Cardiac fibroblast (primary cell): ENCODE measurements at regions not wholly inside any gene's neighbourhood (a gene's known extent, or its start where the extent isn't known, plus 50 kb on each side); places are given as distances from the start of the nearest gene placed in this dataset.

Source experiments
- DNase-seq, 2 donors: peaks; one replicate each; pipeline versions ENCODE4 v3.0.0 to v3.0.0-alpha.2; 2010; ENCODE audit warnings: low read depth in 2 of 2
- H3K4me3 ChIP-seq, 2 donors: replicated peaks in 1 of 2; 1 replicate in 1 of 2; 2 replicates in 1 of 2; pipeline ENCODE4 v1.5.1; 2011; ENCODE audit warnings: low read depth in 2 of 2, low read length in 2 of 2, mild to moderate bottlenecking in 2 of 2, moderate library complexity in 1 of 2
- CTCF ChIP-seq: IDR thresholded peaks from one replicate; pipeline ENCODE4 v1.5.1; 2011; ENCODE audit warnings: low read depth, mild to moderate bottlenecking, low read length, inconsistent platforms

DNA sequence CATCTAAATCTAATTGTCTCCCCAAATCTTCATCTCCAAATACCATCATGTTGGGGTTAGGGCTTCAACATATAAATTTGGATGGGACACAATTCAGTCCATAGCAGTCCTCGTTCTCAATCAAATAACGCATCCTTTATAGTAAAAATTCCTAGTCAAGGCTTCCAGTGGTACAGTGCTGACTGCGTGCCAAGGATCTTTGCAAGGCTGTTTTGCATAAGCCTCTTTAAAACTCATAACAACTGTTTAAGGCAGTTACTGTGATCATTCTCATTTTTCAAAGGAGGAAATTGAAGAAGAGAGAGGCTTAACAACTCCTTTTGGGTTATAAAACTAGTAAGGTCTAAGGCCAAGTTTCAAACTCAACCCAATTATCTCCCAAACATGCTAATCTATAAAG lies 666.9 kb downstream of the NYAP2 start:
- no peak for TF ChIP-seq CTCF
- H3K4me3 ChIP-seq = no peak overlapping the region
- no peak for DNase-seq

GRCh38 chr2:226064932-226065570 lies 665.5 kb downstream of the NYAP2 start:
- DNase-seq = no peak
- no peak for TF ChIP-seq CTCF
- no peak overlapping the region for H3K4me3 ChIP-seq

DNA sequence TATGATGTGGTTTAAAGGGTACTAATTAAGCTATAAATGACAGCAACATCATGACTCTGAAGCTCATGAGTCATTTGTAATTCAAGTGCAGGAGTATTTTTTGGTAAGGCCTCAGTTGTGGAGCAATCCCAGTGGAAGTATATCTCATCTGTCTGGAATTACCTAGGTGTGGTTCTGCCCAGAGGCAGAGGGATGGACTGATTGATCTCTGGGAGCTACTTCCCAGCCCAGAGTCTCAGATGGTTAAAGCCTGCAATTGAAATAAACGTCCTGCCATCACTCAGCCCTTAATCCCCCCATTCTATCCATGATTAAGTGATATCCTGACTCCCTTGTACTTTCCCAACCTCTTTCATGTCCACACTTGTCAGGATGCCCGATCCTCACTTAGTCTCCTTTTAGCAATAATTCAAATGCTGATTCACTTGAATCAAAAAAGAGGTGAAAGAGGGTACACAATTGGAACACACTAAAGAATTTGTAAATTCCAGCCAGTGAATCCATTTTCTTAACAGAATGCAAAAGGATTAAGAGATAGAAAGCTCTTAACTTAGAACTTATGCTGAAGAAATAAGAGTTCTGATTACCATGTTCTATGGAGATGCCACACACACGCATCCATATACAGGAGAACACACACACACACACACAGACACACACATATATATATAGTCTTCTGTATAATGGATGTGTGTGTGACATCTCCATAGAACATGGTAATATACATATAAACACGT lies 664.4 kb downstream of the NYAP2 start:
- no peak for TF ChIP-seq CTCF
- peak in 1 of 2 donors; percentile 69 for DNase-seq
- no peak overlapping the region for H3K4me3 ChIP-seq

DNA sequence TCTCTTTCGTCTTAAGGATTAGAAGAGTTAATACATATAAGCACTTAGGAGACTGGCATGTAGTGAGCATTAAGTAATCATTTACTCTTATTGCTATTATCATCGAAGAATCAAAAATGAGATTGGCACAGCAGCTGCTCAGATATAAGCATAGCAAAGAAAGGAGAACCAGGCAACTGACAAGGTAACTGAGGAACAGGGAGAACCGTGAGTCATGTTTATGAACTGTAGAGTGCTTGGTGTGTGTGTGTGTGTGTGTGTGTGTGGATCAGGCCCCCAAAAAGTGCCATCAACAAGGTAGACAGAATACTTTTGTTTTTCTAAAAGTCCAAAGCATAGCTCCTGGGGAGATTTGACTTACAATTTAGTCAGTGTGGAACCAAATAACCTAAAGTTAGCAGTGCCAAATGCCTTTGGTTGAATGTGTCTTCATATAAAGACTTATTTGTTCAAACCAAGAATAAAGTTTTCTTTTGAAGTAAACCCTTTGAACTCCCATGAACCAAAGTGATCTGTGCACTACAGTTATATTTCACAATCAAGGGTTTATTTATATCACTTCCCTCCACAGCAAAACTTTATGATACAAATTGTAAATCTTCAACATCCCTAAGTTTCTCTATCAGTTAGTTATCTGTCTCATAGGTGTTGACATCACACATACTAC lies 660.6 kb downstream of the NYAP2 start:
- TF ChIP-seq CTCF = no peak
- DNase-seq = no peak
- no peak overlapping the region for H3K4me3 ChIP-seq

DNA sequence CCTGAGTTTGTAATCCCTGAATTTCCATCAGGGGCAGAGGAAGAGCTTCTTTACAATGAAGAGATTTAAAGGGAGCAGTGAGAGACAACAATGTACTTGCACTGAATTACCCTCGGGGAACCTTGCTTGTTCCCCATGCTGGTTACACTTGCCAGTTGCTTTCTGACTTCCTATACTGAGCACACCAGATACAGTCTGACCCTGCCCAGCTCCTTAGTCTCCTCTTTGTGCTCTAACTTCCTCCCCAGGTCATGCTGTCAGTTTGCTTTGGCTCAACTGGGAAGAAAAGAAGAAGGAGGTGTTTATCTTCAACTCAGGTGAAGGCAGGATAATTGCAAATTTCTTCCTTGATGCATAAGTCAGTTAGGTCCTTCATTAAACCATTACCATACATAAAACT lies 658.4 kb downstream of the NYAP2 start:
- no peak for TF ChIP-seq CTCF
- DNase-seq = no peak

GRCh38 chr2:226057365-226057764 lies 657.9 kb downstream of the NYAP2 start:
- H3K4me3 ChIP-seq = no peak overlapping the region
- TF ChIP-seq CTCF = no peak
- no peak for DNase-seq

More for the DNA sequence above, 658.4 kb downstream of the NYAP2 start:
- no peak overlapping the region for H3K4me3 ChIP-seq
